Parathyroid adenoma (tissue), 2 donors: ENCODE measurements at regions not wholly inside any gene's neighbourhood (a gene's known extent, or its start where the extent isn't known, plus 50 kb on each side); places are given as distances from the start of the nearest gene placed in this dataset.
"Not testable (repeated sequence)": the region's sequence is repeated elsewhere in the genome, so short reads cannot be mapped to it uniquely, and the experiment has no call there.

Source experiments
- H2AFZ ChIP-seq: fragments of 300-600 bp; sonication (generic); one replicate; pipeline ENCODE4 v1.7.0; 2017; ENCODE audit warnings: antibody characterized with exemption, mild to moderate bottlenecking
- H3K27ac ChIP-seq: fragments of 300-600 bp; sonication (generic); one replicate; pipeline ENCODE4 v1.7.0; 2017
- H3K27me3 ChIP-seq: fragments of 300-600 bp; sonication (generic); one replicate; pipeline ENCODE4 v1.7.0; 2017; ENCODE audit warnings: low read length; ENCODE audit not compliant: control insufficient read depth, insufficient read depth
- H3K36me3 ChIP-seq: fragments of 300-600 bp; sonication (generic); one replicate; pipeline ENCODE4 v1.7.0; 2017; ENCODE audit warnings: low read length; ENCODE audit not compliant: control insufficient read depth, insufficient read depth
- H3K4me1 ChIP-seq: fragments of 300-600 bp; sonication (generic); one replicate; pipeline ENCODE4 v1.7.0; 2017; ENCODE audit warnings: control low read depth
- H3K4me2 ChIP-seq: fragments of 300-600 bp; sonication (generic); one replicate; pipeline ENCODE4 v1.7.0; 2017; ENCODE audit warnings: low read length
- H3K4me3 ChIP-seq: fragments of 300-600 bp; sonication (generic); one replicate; pipeline ENCODE4 v1.7.0; 2017; ENCODE audit warnings: low read depth, low read length
- H3K79me2 ChIP-seq: fragments of 300-600 bp; sonication (generic); one replicate; pipeline ENCODE4 v1.7.0; 2017; ENCODE audit warnings: control low read depth
- H3K9ac ChIP-seq: fragments of 300-600 bp; sonication (generic); one replicate; pipeline ENCODE4 v1.7.0; 2017; ENCODE audit warnings: mild to moderate bottlenecking
- H3K9me3 ChIP-seq: fragments of 300-600 bp; sonication (generic); one replicate; pipeline ENCODE4 v1.7.0; 2017; ENCODE audit warnings: low read length; ENCODE audit not compliant: control insufficient read depth
- CTCF ChIP-seq: fragments of 300-600 bp; sonication (generic); IDR thresholded peaks from one replicate; pipeline ENCODE4 v1.7.0; 2017; ENCODE audit warnings: antibody characterized with exemption, mild to moderate bottlenecking
- donor health status: primary hyperparathyroidism.

GRCh38 chr1:185463011-185463410 is 146.0 kb upstream of the IVNS1ABP start:
- Histone ChIP-seq H3K4me2 (no peak overlapping the region), H3K9ac (no peak overlapping the region), H3K4me1 (no peaks in the 10 kb centered on the region), H3K79me2 (no peaks in the 10 kb centered on the region), H3K27me3 (no peaks in the 10 kb centered on the region), H3K4me3 (no peak overlapping the region), H3K27ac (no peak overlapping the region), H3K36me3 (no peaks in the 10 kb centered on the region), H2AFZ (no peak overlapping the region), H3K9me3 (no peaks in the 10 kb centered on the region)
- no peak for TF ChIP-seq CTCF

- H3K9ac ChIP-seq, H3K9me3 ChIP-seq, H3K27me3 ChIP-seq, H3K4me1 ChIP-seq, H3K79me2 ChIP-seq, H3K4me2 ChIP-seq, H3K27ac ChIP-seq, H3K4me3 ChIP-seq, H3K36me3 ChIP-seq, H2AFZ ChIP-seq: not testable (repeated sequence)
These were observed 143.7 kb upstream of the IVNS1ABP start for GRCh38 chr1:185460723-185461122.

GRCh38 chr1:185459141-185459540 is 142.1 kb upstream of the IVNS1ABP start:
- Histone ChIP-seq H2AFZ (no peak overlapping the region), H3K36me3 (no peaks in the 10 kb centered on the region), H3K79me2 (no peaks in the 10 kb centered on the region), H3K9me3 (no peaks in the 10 kb centered on the region), H3K27me3 (no peaks in the 10 kb centered on the region), H3K4me2 (no peak overlapping the region), H3K4me1 (no peaks in the 10 kb centered on the region), H3K4me3 (no peak overlapping the region), H3K27ac (no peak overlapping the region), H3K9ac (no peak overlapping the region)
- no peak for TF ChIP-seq CTCF

GRCh38 chr1:185458670-185459069 is 141.6 kb upstream of the IVNS1ABP start:
- H2AFZ ChIP-seq = no peak overlapping the region
- TF ChIP-seq CTCF = no peak
- no peak overlapping the region for H3K4me2 ChIP-seq
- H3K79me2 ChIP-seq = no peaks in the 10 kb centered on the region
- no peak overlapping the region for H3K9ac ChIP-seq
- H3K36me3 ChIP-seq = no peaks in the 10 kb centered on the region
- H3K27me3 ChIP-seq = no peaks in the 10 kb centered on the region
- H3K27ac ChIP-seq = no peak overlapping the region
- no peaks in the 10 kb centered on the region for H3K9me3 ChIP-seq
- H3K4me1 ChIP-seq = no peaks in the 10 kb centered on the region
- H3K4me3 ChIP-seq = no peak overlapping the region

GRCh38 chr1:185453496-185454192 is 136.6 kb upstream of the IVNS1ABP start:
- no peak for TF ChIP-seq CTCF

More at GRCh38 chr1:185453496-185454192, 136.6 kb upstream of the IVNS1ABP start:
- H3K4me3 ChIP-seq = no peak overlapping the region
- no peaks in the 10 kb centered on the region for H3K4me1 ChIP-seq
- H2AFZ ChIP-seq = no peak overlapping the region
- H3K9me3 ChIP-seq = no peaks in the 10 kb centered on the region
- no peaks in the 10 kb centered on the region for H3K79me2 ChIP-seq
- H3K9ac ChIP-seq = no peak overlapping the region
- H3K27ac ChIP-seq = no peak overlapping the region
- no peaks in the 10 kb centered on the region for H3K36me3 ChIP-seq
- H3K27me3 ChIP-seq = no peaks in the 10 kb centered on the region
- H3K4me2 ChIP-seq = no peak overlapping the region
